Smooth muscle cell (in vitro differentiated cells): ENCODE measurements at regions not wholly inside any gene's neighbourhood (a gene's known extent, or its start where the extent isn't known, plus 50 kb on each side); places are given as distances from the start of the nearest gene placed in this dataset.

ENCODE experiments used
- DNase-seq: peaks from one replicate; lab custom pipeline; 2025; ENCODE audit not compliant: unreplicated experiment; lab: John Stamatoyannopoulos, UW
- H2AFZ ChIP-seq: fragments of 200-600 bp; sonication (generic); 2 replicates; pipeline ENCODE4 v1.6.0; 2016; ENCODE audit warnings: antibody characterized with exemption, low read depth, mild to moderate bottlenecking
- H3F3A ChIP-seq: fragments of 200-600 bp; sonication (generic); 2 replicates; pipeline ENCODE4 v1.6.0; 2017; ENCODE audit warnings: antibody characterized with exemption, low read depth
- H3K27ac ChIP-seq: fragments of 200-600 bp; sonication (generic); 2 replicates; pipeline ENCODE4 v1.5.1; 2016; ENCODE audit warnings: low read depth, mild to moderate bottlenecking
- H3K27me3 ChIP-seq: fragments of 200-600 bp; sonication (generic); 2 replicates; pipeline ENCODE4 v1.6.1; 2016; ENCODE audit warnings: low read depth, mild to moderate bottlenecking
- H3K36me3 ChIP-seq: fragments of 200-600 bp; sonication (generic); 2 replicates; pipeline ENCODE4 v1.5.1; 2016; ENCODE audit warnings: low read depth
- H3K4me1 ChIP-seq: fragments of 200-600 bp; sonication (generic); 2 replicates; pipeline ENCODE4 v1.5.1; 2016; ENCODE audit warnings: low read depth
- H3K4me2 ChIP-seq: fragments of 200-600 bp; sonication (generic); 2 replicates; pipeline ENCODE4 v1.6.0; 2016; ENCODE audit warnings: mild to moderate bottlenecking
- H3K4me3 ChIP-seq: fragments of 200-600 bp; sonication (generic); 2 replicates; pipeline ENCODE4 v1.5.1; 2016; ENCODE audit warnings: mild to moderate bottlenecking
- H3K79me2 ChIP-seq: fragments of 200-600 bp; sonication (generic); 2 replicates; pipeline ENCODE4 v1.6.0; 2016; ENCODE audit warnings: low read depth, mild to moderate bottlenecking
- H3K9ac ChIP-seq: fragments of 200-600 bp; sonication (generic); 2 replicates; pipeline ENCODE4 v1.6.0; 2016; ENCODE audit warnings: low read depth
- H3K9me3 ChIP-seq: fragments of 200-600 bp; sonication (generic); replicated peaks from 2 replicates; pipeline ENCODE4 v1.5.1; 2016; ENCODE audit warnings: low read depth
- H4K20me1 ChIP-seq: fragments of 200-600 bp; sonication (generic); 2 replicates; pipeline ENCODE4 v1.6.0; 2016; ENCODE audit warnings: low read depth
- WGBS: methylation state at CpG from one replicate; pipeline ENCODE4 v1.1.7; 2016; ENCODE audit warnings: low lambda C conversion rate; 5-methylcytosine and 5-hydroxymethylcytosine counted together
- TF ChIP-seq, protein P1 (sequence below): fragments of 200-600 bp; sonication (generic); IDR thresholded peaks from 2 replicates; pipeline ENCODE4 v1.5.1; 2017; ENCODE audit warnings: borderline replicate concordance, mild to moderate bottlenecking, antibody characterized with exemption; ENCODE audit not compliant: insufficient read depth, poor library complexity, severe bottlenecking

DNA sequence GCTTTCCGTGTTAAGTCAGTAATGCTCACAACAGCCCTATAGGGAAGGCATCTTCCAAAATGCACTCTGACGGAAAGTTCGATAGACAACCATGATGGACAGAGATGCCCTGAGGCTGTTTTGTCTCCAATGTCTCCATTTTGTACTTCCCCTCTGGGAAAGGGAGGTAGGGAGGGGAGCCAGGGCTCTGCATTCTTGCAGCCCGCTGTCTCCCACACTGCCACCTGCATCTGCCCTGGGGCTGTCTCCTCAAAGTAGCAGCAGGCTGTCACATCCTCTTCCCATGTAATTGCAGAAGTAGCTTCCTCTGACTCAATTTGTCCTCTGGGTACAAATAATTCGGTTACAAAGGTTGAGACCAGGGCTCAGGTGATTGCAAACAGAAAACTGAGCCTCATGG lies 131.4 kb downstream of the GPAM start:
- Histone ChIP-seq H2AFZ (no peak overlapping the region), H3K9me3 (no peaks in the 10 kb centered on the region), H3K4me3 (no peak overlapping the region), H3F3A (no peaks in the 10 kb centered on the region), H3K36me3 (no peaks in the 10 kb centered on the region), H3K4me2 (no peak overlapping the region), H4K20me1 (no peaks in the 10 kb centered on the region), H3K9ac (no peak overlapping the region), H3K27ac (no peak overlapping the region), H3K4me1 (no peaks in the 10 kb centered on the region), H3K79me2 (no peaks in the 10 kb centered on the region), H3K27me3 (no peaks in the 10 kb centered on the region)
- TF ChIP-seq, protein P1, sequence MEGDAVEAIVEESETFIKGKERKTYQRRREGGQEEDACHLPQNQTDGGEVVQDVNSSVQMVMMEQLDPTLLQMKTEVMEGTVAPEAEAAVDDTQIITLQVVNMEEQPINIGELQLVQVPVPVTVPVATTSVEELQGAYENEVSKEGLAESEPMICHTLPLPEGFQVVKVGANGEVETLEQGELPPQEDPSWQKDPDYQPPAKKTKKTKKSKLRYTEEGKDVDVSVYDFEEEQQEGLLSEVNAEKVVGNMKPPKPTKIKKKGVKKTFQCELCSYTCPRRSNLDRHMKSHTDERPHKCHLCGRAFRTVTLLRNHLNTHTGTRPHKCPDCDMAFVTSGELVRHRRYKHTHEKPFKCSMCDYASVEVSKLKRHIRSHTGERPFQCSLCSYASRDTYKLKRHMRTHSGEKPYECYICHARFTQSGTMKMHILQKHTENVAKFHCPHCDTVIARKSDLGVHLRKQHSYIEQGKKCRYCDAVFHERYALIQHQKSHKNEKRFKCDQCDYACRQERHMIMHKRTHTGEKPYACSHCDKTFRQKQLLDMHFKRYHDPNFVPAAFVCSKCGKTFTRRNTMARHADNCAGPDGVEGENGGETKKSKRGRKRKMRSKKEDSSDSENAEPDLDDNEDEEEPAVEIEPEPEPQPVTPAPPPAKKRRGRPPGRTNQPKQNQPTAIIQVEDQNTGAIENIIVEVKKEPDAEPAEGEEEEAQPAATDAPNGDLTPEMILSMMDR = no peak
- no peak for DNase-seq
- 46% methylated on average over 5 of the region's 5 CpGs for WGBS

DNA sequence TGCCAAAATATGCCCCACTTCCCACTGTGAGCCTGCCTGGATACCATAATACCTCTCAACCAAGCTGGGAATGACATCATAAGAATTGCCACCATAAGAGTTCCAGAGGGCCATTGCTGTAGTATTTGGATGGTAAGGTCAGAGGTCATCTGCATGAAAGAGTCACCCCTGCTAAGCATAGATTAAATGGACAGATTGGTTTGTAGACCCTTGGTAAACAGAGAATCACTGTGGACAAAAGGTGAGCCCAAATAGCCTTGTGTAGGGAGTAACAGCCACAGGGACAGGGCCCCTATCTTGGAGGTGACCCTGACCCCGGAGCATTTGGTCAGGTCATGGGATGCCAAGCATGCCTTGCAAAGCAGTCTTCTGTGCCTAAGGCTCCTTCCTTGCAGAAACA lies 129.7 kb downstream of the GPAM start:
- H2AFZ ChIP-seq = no peak overlapping the region
- TF ChIP-seq, protein P1 = no peak

DNA sequence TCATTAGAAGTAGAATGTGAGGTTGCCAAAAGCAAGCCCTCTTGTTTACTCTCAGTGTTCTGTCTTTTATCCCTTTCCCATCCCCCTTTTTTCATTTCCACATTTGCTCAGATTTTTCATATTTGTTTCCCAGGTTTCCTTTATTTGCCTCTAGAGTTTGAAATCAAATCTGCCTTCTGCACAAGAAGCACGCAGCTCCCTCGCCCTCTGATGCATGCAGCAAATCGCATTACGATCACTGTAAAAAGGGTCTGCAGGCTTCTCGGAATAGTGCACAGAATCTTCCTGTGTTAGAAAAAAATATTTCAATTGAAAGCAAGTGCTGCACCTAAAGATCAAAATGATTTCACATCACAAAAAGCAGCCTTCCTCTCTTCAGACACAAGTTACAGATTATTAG lies 129.0 kb downstream of the GPAM start:
- no peak for DNase-seq
- Histone ChIP-seq H3K4me1 (no peaks in the 10 kb centered on the region), H3K79me2 (no peaks in the 10 kb centered on the region), H3K27me3 (no peaks in the 10 kb centered on the region), H2AFZ (no peak overlapping the region), H3K4me2 (no peak overlapping the region), H3K9ac (no peak overlapping the region), H3K36me3 (no peaks in the 10 kb centered on the region), H3K27ac (no peak overlapping the region), H4K20me1 (no peaks in the 10 kb centered on the region), H3K9me3 (no peaks in the 10 kb centered on the region), H3F3A (no peaks in the 10 kb centered on the region), H3K4me3 (no peak overlapping the region)
- WGBS = 93% methylated on average over 5 of the region's 5 CpGs
- TF ChIP-seq, protein P1 = no peak

More for the DNA sequence above, 129.7 kb downstream of the GPAM start:
- no peak overlapping the region for H3K4me3 ChIP-seq
- no peaks in the 10 kb centered on the region for H4K20me1 ChIP-seq
- no peaks in the 10 kb centered on the region for H3F3A ChIP-seq
- H3K27me3 ChIP-seq = no peaks in the 10 kb centered on the region
- no peaks in the 10 kb centered on the region for H3K36me3 ChIP-seq
- no peak overlapping the region for H3K4me2 ChIP-seq
- DNase-seq = no peak
- H3K9me3 ChIP-seq = no peaks in the 10 kb centered on the region
- no peak overlapping the region for H3K27ac ChIP-seq
- H3K4me1 ChIP-seq = no peaks in the 10 kb centered on the region
- 86% methylated on average over 1 of the region's 1 CpG for WGBS
- no peaks in the 10 kb centered on the region for H3K79me2 ChIP-seq
- H3K9ac ChIP-seq = no peak overlapping the region

DNA sequence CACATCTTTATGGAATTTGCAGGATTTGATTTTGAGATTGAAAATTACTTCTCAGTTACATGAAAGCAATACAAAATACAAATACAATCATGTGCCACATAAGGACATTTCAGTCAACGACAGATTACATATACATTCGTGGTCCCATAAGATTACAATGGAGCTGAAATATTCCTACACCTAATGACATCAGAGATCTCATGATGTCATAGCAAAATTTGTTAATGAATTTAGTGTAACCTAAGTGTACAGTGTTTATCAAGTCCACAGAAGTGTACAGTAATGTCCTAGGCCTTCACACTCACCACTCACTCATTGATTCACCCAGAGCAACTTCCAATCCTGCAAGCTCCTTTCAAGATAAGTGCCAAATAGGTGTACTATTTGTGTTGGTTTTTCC lies 126.5 kb downstream of the GPAM start:
- Histone ChIP-seq H3K9me3 (no peaks in the 10 kb centered on the region), H3K79me2 (no peaks in the 10 kb centered on the region), H2AFZ (no peak overlapping the region), H3K36me3 (no peaks in the 10 kb centered on the region), H3F3A (no peaks in the 10 kb centered on the region), H3K27ac (no peak overlapping the region), H3K4me3 (no peak overlapping the region), H3K4me2 (no peak overlapping the region), H3K9ac (no peak overlapping the region), H3K27me3 (no peaks in the 10 kb centered on the region), H3K4me1 (no peaks in the 10 kb centered on the region), H4K20me1 (no peaks in the 10 kb centered on the region)
- WGBS = 89% methylated on average over 2 of the region's 2 CpGs
- TF ChIP-seq, protein P1 = no peak
- no peak for DNase-seq
